ENCODE measurements at regions not wholly inside any gene's neighbourhood (a gene's known extent, or its start where the extent isn't known, plus 50 kb on each side); places are given as distances from the start of the nearest gene placed in this dataset.

GRCh38 chr6:113664909-113665308, 192.2 kb upstream of the MARCKS start:
- intact Hi-C loops (cut with DNase I): loop anchor here in 1 of 10 donors (10.0 kb wide), 1 partner anchor 190 kb away; the partner anchor contains the start of gene MARCKS
- Histone ChIP-seq H3K27me3 (no peaks in the 10 kb centered on the region), H3K36me3 (no peaks in the 10 kb centered on the region), H3K4me1 (peaks cover 0 to 36% (median 24%) of the 10 kb centered on the region in 9 donors), H3K9me3 (no peaks in the 10 kb centered on the region), H3K27ac (no peak overlapping the region), H3K4me3 (no peak overlapping the region)
- ATAC-seq (no peak), DNase-seq (no peak)
- WGBS, 2 donors: 96 to 98% methylated on average over 2 of the region's 2 CpGs
- TF ChIP-seq CTCF (IDR thresholded peaks at IDR 0.05): no peak

DNA sequence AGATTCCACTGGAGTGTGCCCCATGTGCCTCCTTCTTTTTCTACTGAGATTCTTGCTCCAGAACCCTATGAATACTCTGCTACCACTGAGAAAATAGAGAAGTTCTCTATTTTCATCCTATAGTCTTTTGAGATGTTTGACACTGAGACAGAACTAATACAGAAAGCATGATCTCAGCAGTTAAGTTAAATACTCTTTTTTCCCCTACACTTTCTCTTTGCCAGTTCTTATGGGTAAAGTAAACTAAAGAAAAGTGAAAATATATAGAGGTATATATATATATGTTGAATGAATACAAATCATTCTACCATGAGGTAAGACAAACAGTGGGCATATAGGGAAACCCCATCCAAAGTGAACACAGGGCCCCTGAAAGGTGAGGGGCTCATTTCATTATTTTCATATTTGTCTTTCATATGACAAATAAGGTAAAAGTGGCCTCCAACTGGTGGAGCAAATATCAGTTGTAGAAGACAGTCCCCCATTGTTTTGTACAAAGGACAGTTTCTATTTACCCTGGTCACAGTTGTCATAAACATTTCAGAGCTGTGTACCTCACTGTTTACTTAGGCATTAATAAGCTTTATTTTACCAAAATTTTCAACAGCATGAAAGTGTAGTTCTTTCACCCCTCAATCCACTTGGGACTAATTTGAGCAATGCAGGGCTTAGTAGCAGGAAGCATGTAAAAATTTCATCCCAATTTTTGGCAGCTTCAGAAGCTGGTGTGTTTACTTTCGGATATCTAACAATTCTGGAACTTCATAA, 188.3 kb upstream of the MARCKS start:
- Histone ChIP-seq H3K4me1 (peaks cover 0 to 42% (median 38%) of the 10 kb centered on the region in 9 donors), H3K36me3 (no peaks in the 10 kb centered on the region), H3K27me3 (no peaks in the 10 kb centered on the region), H3K9me3 (no peaks in the 10 kb centered on the region), H3K4me3 (no peak overlapping the region), H3K27ac (peak overlapping the region in 4 of 10 donors; percentile 24 to 56 (median 46))
- intact Hi-C loops (cut with DNase I): loop anchor here in 1 of 10 donors (10.0 kb wide), 1 partner anchor 186 kb away; the partner anchor contains the start of gene MARCKS
- 41 to 57% methylated on average over 1 of the region's 1 CpG for WGBS, 2 donors
- peak in 7 of 8 donors; percentile 48 to 65 (median 57) for ATAC-seq
- no peak for TF ChIP-seq CTCF (IDR thresholded peaks at IDR 0.05)
- no peak for DNase-seq

- Histone ChIP-seq H3K4me1 (peaks cover 0 to 42% (median 38%) of the 10 kb centered on the region in 9 donors), H3K27ac (peak overlapping the region in 3 of 10 donors; percentile 24 to 56 (median 45)), H3K4me3 (no peak overlapping the region), H3K36me3 (no peaks in the 10 kb centered on the region), H3K9me3 (no peaks in the 10 kb centered on the region), H3K27me3 (no peaks in the 10 kb centered on the region)
- TF ChIP-seq CTCF (IDR thresholded peaks at IDR 0.05): no peak
- 65 to 76% methylated on average over 2 of the region's 2 CpGs for WGBS, 2 donors
- peak in 3 of 8 donors; percentile 30 to 69 (median 30) for ATAC-seq
- no peak for DNase-seq
- intact Hi-C loops (cut with DNase I): loop anchor here in 2 of 10 donors (2.0 to 10.0 kb wide), 2 partner anchors 185 kb away; partner anchors contain the start of gene MARCKS (in 1 of the 2)
Observed at GRCh38 chr6:113669606-113670005, 187.5 kb upstream of the MARCKS start.

DNA sequence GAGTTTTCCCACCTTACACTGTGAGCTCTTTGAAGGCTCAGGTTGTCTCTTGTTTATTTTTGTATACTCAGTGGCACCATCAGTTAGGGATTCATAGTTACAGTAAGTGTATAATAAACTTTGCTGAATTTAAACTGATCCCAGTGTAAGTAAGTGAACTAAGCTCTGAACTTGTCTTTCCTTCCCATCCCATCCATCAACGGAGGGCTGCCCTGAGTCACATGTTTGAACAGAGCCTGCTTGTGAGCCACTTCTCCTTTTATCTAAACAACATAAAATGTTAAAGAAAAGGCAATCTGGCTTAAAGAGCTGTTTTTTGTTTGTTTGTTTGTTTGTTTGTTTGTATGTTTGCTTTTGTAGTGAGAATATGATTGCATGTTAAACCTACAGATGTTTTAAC, 185.7 kb upstream of the MARCKS start:
- Histone ChIP-seq H3K9me3 (no peaks in the 10 kb centered on the region), H3K27me3 (no peaks in the 10 kb centered on the region), H3K4me3 (no peak overlapping the region), H3K27ac (peak overlapping the region in 1 of 10 donors; percentile 73), H3K4me1 (peaks cover 0 to 42% (median 38%) of the 10 kb centered on the region in 9 donors), H3K36me3 (no peaks in the 10 kb centered on the region)
- no peak for TF ChIP-seq CTCF (IDR thresholded peaks at IDR 0.05)
- 40 to 57% methylated on average over 1 of the region's 1 CpG for WGBS, 2 donors
- intact Hi-C loops (cut with DNase I): loop anchor here in 1 of 10 donors (2.0 kb wide), 1 partner anchor 183 kb away; no protein-coding TSS in a partner anchor
- ATAC-seq (no peak), DNase-seq (no peak)
